Panc1 (cell line): ENCODE measurements at regions not wholly inside any gene's neighbourhood (a gene's known extent, or its start where the extent isn't known, plus 50 kb on each side); places are given as distances from the start of the nearest gene placed in this dataset.

Experiments
- ATAC-seq: fragments of 200-7000 bp; cut with Tn5 transposase; 2 replicates; pipeline ENCODE4 v1.9.1; 2020; ENCODE audit warnings: mild to moderate bottlenecking, moderate library complexity
- BruUV-seq: library from RNA; stranded (reverse); fragments of 400-500 nt; replicated peaks from 2 replicates; lab custom pipeline; 2021; lab: Mats Ljungman, UMichigan
- CTCF ChIA-PET: fragments of 300-600 bp; sonication (Branson Sonifier 250); formaldehyde crosslinking; loops from one replicate; lab custom pipeline; 2022; ENCODE audit warnings: antibody characterized with exemption; lab: Charles Lee
- POLR2A ChIA-PET: fragments of 300-600 bp; sonication (Branson Sonifier 250); formaldehyde crosslinking; loops from one replicate; lab custom pipeline; 2022; ENCODE audit warnings: antibody characterized with exemption; lab: Charles Lee
- DNase-seq: peaks from one replicate; pipeline ENCODE4 v3.0.0-alpha.2; 2010; ENCODE audit warnings: low read depth, low spot score
- H3K27ac ChIP-seq: 2 replicates; pipeline ENCODE4 v1.5.1; 2011; ENCODE audit warnings: mild to moderate bottlenecking, low read length, inconsistent platforms
- H3K27me3 ChIP-seq: fragments of 200-500 bp; sonication (Bioruptor generic); 2 replicates; pipeline ENCODE4 v1.6.0; 2014; ENCODE audit warnings: low read length, inconsistent platforms; ENCODE audit not compliant: control insufficient read depth, insufficient read depth
- H3K36me3 ChIP-seq: fragments of 200-500 bp; sonication (Bioruptor generic); 2 replicates; pipeline ENCODE4 v1.5.1; 2014; ENCODE audit warnings: inconsistent platforms, mild to moderate bottlenecking, low read length, moderate library complexity; ENCODE audit not compliant: control insufficient read depth, insufficient read depth
- H3K4me1 ChIP-seq: 2 replicates; pipeline ENCODE4 v1.5.1; 2011; ENCODE audit warnings: inconsistent platforms, mild to moderate bottlenecking, low read length, moderate library complexity; ENCODE audit not compliant: control insufficient read depth, insufficient read depth
- H3K4me3 ChIP-seq, 2 experiments: 2 replicates each; pipeline ENCODE4 v1.5.1; 2011 to 2012; ENCODE audit warnings: low read depth in 2 of 2, low read length in 2 of 2, mild to moderate bottlenecking in 2 of 2, inconsistent platforms in 1 of 2, moderate library complexity in 1 of 2
- H3K9me3 ChIP-seq: fragments of 200-500 bp; sonication (Bioruptor generic); 2 replicates; pipeline ENCODE4 v1.5.1; 2014; ENCODE audit warnings: low read depth, mild to moderate bottlenecking, inconsistent platforms, low read length, moderate library complexity; ENCODE audit not compliant: control insufficient read depth, insufficient read depth
- POLR2AphosphoS5 ChIP-seq: IDR thresholded peaks from 2 replicates; pipeline ENCODE4 v1.6.1; 2012; ENCODE audit warnings: mild to moderate bottlenecking, low read depth, low read length, moderate library complexity
- SIN3A ChIP-seq: IDR thresholded peaks from 2 replicates; pipeline ENCODE4 v1.6.1; 2012; ENCODE audit warnings: low read depth, mild to moderate bottlenecking, low read length, moderate library complexity, borderline replicate concordance; ENCODE audit not compliant: insufficient read depth
- TCF7L2 ChIP-seq: IDR thresholded peaks from 2 replicates; pipeline ENCODE4 v1.6.1; 2011; ENCODE audit warnings: mild to moderate bottlenecking, low read depth, low read length, inconsistent platforms
- in situ Hi-C: cut with HindIII; loops from 2 replicates; pipeline ENCODE4 v1.10.0; 2016; ENCODE audit warnings: low sequenced_read_pairs, low pct_unique_long_range_greater_than_20kb
- intact Hi-C: fragments of 100-400 bp; cut with micrococcal nuclease; formaldehyde crosslinking; loops from one replicate; pipeline ENCODE4 v1.10.0; 2022; ENCODE audit not compliant: unreplicated experiment
- TF ChIP-seq, protein P1 (sequence below): fragments of 450-650 bp; IDR thresholded peaks from 2 replicates; pipeline ENCODE4 v1.5.1; 2017; ENCODE audit warnings: mild to moderate bottlenecking
- TF ChIP-seq, protein P2 (sequence below), 2 experiments: IDR thresholded peaks; 2 replicates each; pipeline ENCODE4 v1.6.1; 2011 to 2012; ENCODE audit warnings: low read depth in 2 of 2, control low read depth in 1 of 2, low read length in 1 of 2, mild to moderate bottlenecking in 1 of 2, moderate library complexity in 1 of 2; ENCODE audit not compliant: insufficient read depth in 1 of 2

GRCh38 chr10:121406823-121407545 is 191.3 kb downstream of the FGFR2 start:
- POLR2A ChIA-PET = no interaction called here
- Histone ChIP-seq H3K36me3 (no peaks in the 10 kb centered on the region), H3K9me3 (no peaks in the 10 kb centered on the region), H3K4me1 (no peaks in the 10 kb centered on the region), H3K27ac (no peak overlapping the region), H3K4me3 (no peak overlapping the region), H3K27me3 (no peaks in the 10 kb centered on the region)
- ATAC-seq = no peak
- intact Hi-C loops = no loop called here
- TF ChIP-seq SIN3A (no peak), TCF7L2 (no peak), POLR2AphosphoS5 (no peak)
- TF ChIP-seq, protein P1, sequence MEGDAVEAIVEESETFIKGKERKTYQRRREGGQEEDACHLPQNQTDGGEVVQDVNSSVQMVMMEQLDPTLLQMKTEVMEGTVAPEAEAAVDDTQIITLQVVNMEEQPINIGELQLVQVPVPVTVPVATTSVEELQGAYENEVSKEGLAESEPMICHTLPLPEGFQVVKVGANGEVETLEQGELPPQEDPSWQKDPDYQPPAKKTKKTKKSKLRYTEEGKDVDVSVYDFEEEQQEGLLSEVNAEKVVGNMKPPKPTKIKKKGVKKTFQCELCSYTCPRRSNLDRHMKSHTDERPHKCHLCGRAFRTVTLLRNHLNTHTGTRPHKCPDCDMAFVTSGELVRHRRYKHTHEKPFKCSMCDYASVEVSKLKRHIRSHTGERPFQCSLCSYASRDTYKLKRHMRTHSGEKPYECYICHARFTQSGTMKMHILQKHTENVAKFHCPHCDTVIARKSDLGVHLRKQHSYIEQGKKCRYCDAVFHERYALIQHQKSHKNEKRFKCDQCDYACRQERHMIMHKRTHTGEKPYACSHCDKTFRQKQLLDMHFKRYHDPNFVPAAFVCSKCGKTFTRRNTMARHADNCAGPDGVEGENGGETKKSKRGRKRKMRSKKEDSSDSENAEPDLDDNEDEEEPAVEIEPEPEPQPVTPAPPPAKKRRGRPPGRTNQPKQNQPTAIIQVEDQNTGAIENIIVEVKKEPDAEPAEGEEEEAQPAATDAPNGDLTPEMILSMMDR = no peak
- TF ChIP-seq, protein P2, sequence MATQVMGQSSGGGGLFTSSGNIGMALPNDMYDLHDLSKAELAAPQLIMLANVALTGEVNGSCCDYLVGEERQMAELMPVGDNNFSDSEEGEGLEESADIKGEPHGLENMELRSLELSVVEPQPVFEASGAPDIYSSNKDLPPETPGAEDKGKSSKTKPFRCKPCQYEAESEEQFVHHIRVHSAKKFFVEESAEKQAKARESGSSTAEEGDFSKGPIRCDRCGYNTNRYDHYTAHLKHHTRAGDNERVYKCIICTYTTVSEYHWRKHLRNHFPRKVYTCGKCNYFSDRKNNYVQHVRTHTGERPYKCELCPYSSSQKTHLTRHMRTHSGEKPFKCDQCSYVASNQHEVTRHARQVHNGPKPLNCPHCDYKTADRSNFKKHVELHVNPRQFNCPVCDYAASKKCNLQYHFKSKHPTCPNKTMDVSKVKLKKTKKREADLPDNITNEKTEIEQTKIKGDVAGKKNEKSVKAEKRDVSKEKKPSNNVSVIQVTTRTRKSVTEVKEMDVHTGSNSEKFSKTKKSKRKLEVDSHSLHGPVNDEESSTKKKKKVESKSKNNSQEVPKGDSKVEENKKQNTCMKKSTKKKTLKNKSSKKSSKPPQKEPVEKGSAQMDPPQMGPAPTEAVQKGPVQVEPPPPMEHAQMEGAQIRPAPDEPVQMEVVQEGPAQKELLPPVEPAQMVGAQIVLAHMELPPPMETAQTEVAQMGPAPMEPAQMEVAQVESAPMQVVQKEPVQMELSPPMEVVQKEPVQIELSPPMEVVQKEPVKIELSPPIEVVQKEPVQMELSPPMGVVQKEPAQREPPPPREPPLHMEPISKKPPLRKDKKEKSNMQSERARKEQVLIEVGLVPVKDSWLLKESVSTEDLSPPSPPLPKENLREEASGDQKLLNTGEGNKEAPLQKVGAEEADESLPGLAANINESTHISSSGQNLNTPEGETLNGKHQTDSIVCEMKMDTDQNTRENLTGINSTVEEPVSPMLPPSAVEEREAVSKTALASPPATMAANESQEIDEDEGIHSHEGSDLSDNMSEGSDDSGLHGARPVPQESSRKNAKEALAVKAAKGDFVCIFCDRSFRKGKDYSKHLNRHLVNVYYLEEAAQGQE (IDR thresholded peaks at IDR 0.05; ENCODE audit: insufficient read depth in 1 of 2, low read depth in 2 of 2, low read length in 1 of 2) = no peak
- DNase-seq = no peak
- no TSS peak for BruUV-seq
- CTCF ChIA-PET = no interaction called here
- in situ Hi-C loops = no loop called here

DNA sequence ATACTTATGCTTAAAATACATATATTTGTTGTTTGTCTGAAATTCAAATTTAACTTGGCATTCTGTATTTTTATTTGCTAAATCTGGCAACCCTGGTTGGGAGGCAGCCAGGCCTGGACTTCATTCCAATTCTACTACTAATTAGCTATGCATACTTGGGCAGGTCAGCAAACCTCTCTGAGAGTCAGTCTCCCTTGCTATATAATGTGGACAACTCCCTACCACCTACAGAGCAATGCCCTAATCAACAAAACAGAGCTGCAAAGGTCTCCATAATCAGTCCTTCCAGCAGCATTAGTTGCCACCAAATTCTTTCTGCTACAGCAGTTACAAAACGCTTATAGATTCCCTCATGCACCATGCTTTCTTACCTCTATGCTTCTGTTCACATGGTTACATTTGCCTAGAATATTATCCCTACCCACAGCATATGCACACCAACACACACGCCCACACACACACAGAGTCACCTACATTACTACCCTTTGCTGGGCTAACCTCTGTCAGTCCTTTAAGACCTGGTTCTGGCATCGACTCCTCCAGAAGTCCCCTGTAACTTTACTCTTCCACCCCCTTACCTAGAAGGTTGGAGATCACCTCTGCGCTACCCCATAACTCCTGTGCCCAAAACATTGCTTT is 188.7 kb downstream of the FGFR2 start:
- TF ChIP-seq TCF7L2 (no peak), POLR2AphosphoS5 (no peak), SIN3A (no peak)
- TF ChIP-seq, protein P1 = no peak
- TF ChIP-seq, protein P2 (IDR thresholded peaks at IDR 0.05; ENCODE audit: insufficient read depth in 1 of 2, low read depth in 2 of 2, low read length in 1 of 2) = no peak
- Histone ChIP-seq H3K9me3 (no peaks in the 10 kb centered on the region), H3K27me3 (no peaks in the 10 kb centered on the region), H3K36me3 (no peaks in the 10 kb centered on the region), H3K27ac (no peak overlapping the region), H3K4me3 (no peak overlapping the region), H3K4me1 (no peaks in the 10 kb centered on the region)
- POLR2A ChIA-PET = no interaction called here
- no peak for DNase-seq
- no TSS peak for BruUV-seq
- in situ Hi-C loops = no loop called here
- intact Hi-C loops = no loop called here
- ATAC-seq = no peak
- CTCF ChIA-PET = no interaction called here
